ENCODE measurements at regions not wholly inside any gene's neighbourhood (a gene's known extent, or its start where the extent isn't known, plus 50 kb on each side); places are given as distances from the start of the nearest gene placed in this dataset.

GRCh38 chr7:69012149-69012548, 586.1 kb upstream of the AUTS2 start:
- Histone ChIP-seq H3K9ac (replicated peaks in 1 of 4; ENCODE audit: extremely low read depth in 1 of 4, low read depth in 3 of 4, low read length in 3 of 4) (no peak overlapping the region), H2BK5ac (ENCODE audit: low read depth, low read length) (no peak overlapping the region), H4K5ac (ENCODE audit: insufficient read length, low read depth, low read length) (no peak overlapping the region), H3K56ac (replicated peaks; ENCODE audit: insufficient read length, low read depth, low read length) (no peak overlapping the region), H3K27ac (ENCODE audit: low read depth, low read length) (no peak overlapping the region), H4K8ac (ENCODE audit: extremely low read depth, insufficient read depth, low read length) (no peak overlapping the region), H3K4me1 (replicated peaks in 1 of 4; ENCODE audit: control insufficient read depth in 3 of 4, insufficient read depth in 4 of 4, low read length in 3 of 4) (no peaks in the 10 kb centered on the region), H2AFZ (ENCODE audit: low read length) (no peak overlapping the region), H3K9me3 (ENCODE audit: insufficient read depth in 2 of 2, low read depth in 1 of 2, low read length in 1 of 2) (no peaks in the 10 kb centered on the region), H3K4ac (replicated peaks; ENCODE audit: insufficient read length, low read depth, low read length) (no peak overlapping the region), H2BK15ac (ENCODE audit: low read length) (no peak overlapping the region), H3K36me3 (ENCODE audit: control insufficient read depth in 2 of 4, insufficient read depth in 4 of 4, low read length in 3 of 4) (no peaks in the 10 kb centered on the region), H2BK120ac (replicated peaks; ENCODE audit: low read depth, low read length) (no peak overlapping the region), H3K23me2 (ENCODE audit: low read depth, low read length) (no peaks in the 10 kb centered on the region), H4K20me1 (replicated peaks in 1 of 2; ENCODE audit: control insufficient read depth in 1 of 2, insufficient read depth in 2 of 2, low read length in 2 of 2) (no peaks in the 10 kb centered on the region), H3K4me2 (ENCODE audit: insufficient read depth in 1 of 2, low read depth in 2 of 2, low read length in 2 of 2) (no peak overlapping the region), H3K79me2 (ENCODE audit: control insufficient read depth in 1 of 2, insufficient read depth in 2 of 2, low read length in 2 of 2) (no peaks in the 10 kb centered on the region), H3K79me1 (ENCODE audit: low read depth, low read length) (no peaks in the 10 kb centered on the region), H3K4me3 (ENCODE audit: extremely low read depth in 1 of 4, insufficient read depth in 2 of 4, low read depth in 3 of 4, low read length in 4 of 4) (no peak overlapping the region), H3K18ac (ENCODE audit: extremely low read depth, low read length) (no peak overlapping the region), H2BK20ac (ENCODE audit: low read length) (no peak overlapping the region), H2AK5ac (ENCODE audit: low read depth, low read length) (no peak overlapping the region), H3K23ac (ENCODE audit: insufficient read length) (no peak overlapping the region), H3K14ac (ENCODE audit: insufficient read length) (no peak overlapping the region), H2BK12ac (ENCODE audit: low read depth, low read length) (no peak overlapping the region), H4K91ac (replicated peaks; ENCODE audit: insufficient read length, low read length) (no peak overlapping the region), H3K27me3 (replicated peaks in 1 of 4; ENCODE audit: control insufficient read depth in 3 of 4, extremely low read depth in 1 of 4, insufficient read depth in 3 of 4, low read length in 3 of 4) (no peaks in the 10 kb centered on the region)
- ChIA-PET CTCF (ENCODE audit: partially characterized antibody) (no interaction called here), POLR2A (ENCODE audit: partially characterized antibody) (no interaction called here)
- no peak for TF ChIP-seq BCL11A (IDR thresholded peaks at IDR 0.05; ENCODE audit: low read depth in 2 of 2, low read length in 2 of 2)
- TF ChIP-seq, protein P1, sequence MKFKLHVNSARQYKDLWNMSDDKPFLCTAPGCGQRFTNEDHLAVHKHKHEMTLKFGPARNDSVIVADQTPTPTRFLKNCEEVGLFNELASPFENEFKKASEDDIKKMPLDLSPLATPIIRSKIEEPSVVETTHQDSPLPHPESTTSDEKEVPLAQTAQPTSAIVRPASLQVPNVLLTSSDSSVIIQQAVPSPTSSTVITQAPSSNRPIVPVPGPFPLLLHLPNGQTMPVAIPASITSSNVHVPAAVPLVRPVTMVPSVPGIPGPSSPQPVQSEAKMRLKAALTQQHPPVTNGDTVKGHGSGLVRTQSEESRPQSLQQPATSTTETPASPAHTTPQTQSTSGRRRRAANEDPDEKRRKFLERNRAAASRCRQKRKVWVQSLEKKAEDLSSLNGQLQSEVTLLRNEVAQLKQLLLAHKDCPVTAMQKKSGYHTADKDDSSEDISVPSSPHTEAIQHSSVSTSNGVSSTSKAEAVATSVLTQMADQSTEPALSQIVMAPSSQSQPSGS (IDR thresholded peaks at IDR 0.05; ENCODE audit: low read length): no peak
- no peak for TF ChIP-seq NRF1 (IDR thresholded peaks at IDR 0.05; ENCODE audit: low read depth, low read length)
- no peak for TF ChIP-seq E2F6 (IDR thresholded peaks at IDR 0.05)
- no peak for TF ChIP-seq SUZ12 (IDR thresholded peaks at IDR 0.05; ENCODE audit: low read length)
- no peak for TF ChIP-seq NANOG (IDR thresholded peaks at IDR 0.05; ENCODE audit: insufficient read depth, low read depth, low read length, poor library complexity, severe bottlenecking)
- TF ChIP-seq BACH1 (IDR thresholded peaks at IDR 0.05; ENCODE audit: low read length): no peak
- no peak for TF ChIP-seq GTF2F1 (IDR thresholded peaks at IDR 0.05; ENCODE audit: borderline replicate concordance, low read depth, low read length)
- no peak for TF ChIP-seq HDAC2 (IDR thresholded peaks at IDR 0.05; ENCODE audit: borderline replicate concordance in 1 of 2, low read depth in 2 of 2, low read length in 2 of 2)
- WGBS, 2 experiments (ENCODE audit: extremely low coverage in 1 of 2, insufficient coverage in 1 of 2, insufficient read length in 1 of 2, insufficient replicate concordance in 2 of 2, low coverage in 1 of 2, low lambda C conversion rate in 2 of 2, missing lambda C conversion rate in 1 of 2): 100% methylated on average over 1 of the region's 1 CpG; no CpG with 5 or more reads in 1 of the 2 experiments
- FAIRE-seq (no peak), DNase-seq (ENCODE audit: low read depth in 1 of 2, low spot score in 2 of 2) (no peak)

Measured in H1 (cell line).